Glutamatergic neuron (in vitro differentiated cells): ENCODE measurements at regions not wholly inside any gene's neighbourhood (a gene's known extent, or its start where the extent isn't known, plus 50 kb on each side); places are given as distances from the start of the nearest gene placed in this dataset.

ENCODE experiments used
- DNase-seq: peaks from one replicate; pipeline ENCODE4 v3.0.0; 2022
- H3K27ac Mint-ChIP-seq: one replicate; pipeline ENCODE4 v1.8.0; 2020; ENCODE audit warnings: mild to moderate bottlenecking, mixed read lengths, inconsistent platforms; ENCODE audit not compliant: unreplicated experiment
- H3K27me3 Mint-ChIP-seq: one replicate; pipeline ENCODE4 v1.8.0; 2020; ENCODE audit warnings: mild to moderate bottlenecking, moderate library complexity, mixed read lengths, inconsistent platforms; ENCODE audit not compliant: unreplicated experiment
- H3K36me3 Mint-ChIP-seq: one replicate; pipeline ENCODE4 v1.8.0; 2020; ENCODE audit warnings: mild to moderate bottlenecking, mixed read lengths, inconsistent platforms; ENCODE audit not compliant: unreplicated experiment
- H3K4me1 Mint-ChIP-seq: one replicate; pipeline ENCODE4 v1.8.0; 2020; ENCODE audit warnings: mild to moderate bottlenecking, low read depth, mixed read lengths, inconsistent platforms; ENCODE audit not compliant: unreplicated experiment
- H3K4me3 Mint-ChIP-seq: one replicate; pipeline ENCODE4 v1.8.0; 2020; ENCODE audit warnings: mild to moderate bottlenecking, mixed read lengths, inconsistent platforms; ENCODE audit not compliant: unreplicated experiment
- H3K9me3 Mint-ChIP-seq: one replicate; pipeline ENCODE4 v1.8.0; 2020; ENCODE audit warnings: mild to moderate bottlenecking, moderate library complexity, mixed read lengths, inconsistent platforms; ENCODE audit not compliant: unreplicated experiment
- TF ChIP-seq, protein P1 (sequence below): fragments of 200-600 bp; sonication (generic); IDR thresholded peaks from one replicate; pipeline ENCODE4 v1.5.0; 2021; ENCODE audit not compliant: partially characterized antibody, unreplicated experiment

DNA sequence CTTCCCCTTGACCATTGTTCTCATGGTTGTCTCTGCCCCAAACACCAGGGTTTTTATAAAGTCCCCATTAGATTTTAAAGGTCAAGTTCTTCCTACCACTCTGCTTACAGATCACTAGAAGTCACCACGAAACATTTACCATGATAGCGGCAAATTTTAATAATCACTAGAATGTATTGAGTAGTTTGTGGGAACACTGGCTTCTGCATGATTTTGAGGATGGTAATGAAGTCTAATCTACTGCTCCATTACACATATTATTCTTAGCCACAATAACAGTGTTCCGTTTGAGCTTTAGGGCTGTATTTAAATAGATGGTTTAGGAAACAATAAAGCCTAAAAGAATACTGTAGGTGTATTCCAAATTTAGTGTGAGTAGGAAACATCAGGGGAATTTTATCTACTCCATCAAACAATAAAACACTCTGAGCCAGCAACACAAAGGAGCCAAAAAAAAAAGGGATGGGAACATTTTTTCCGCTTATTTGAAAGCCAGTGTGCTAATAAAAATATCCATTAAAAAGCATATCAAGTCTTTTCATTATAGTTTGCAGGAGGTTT, 49.7 kb downstream of the KLF12 start:
- no peak for DNase-seq
- Mint-ChIP-seq H3K4me1 (peaks cover 17% of the 10 kb centered on the region), H3K27ac (no peak overlapping the region), H3K27me3 (peaks cover 1% of the 10 kb centered on the region), H3K36me3 (no peaks in the 10 kb centered on the region), H3K9me3 (no peaks in the 10 kb centered on the region), H3K4me3 (no peak overlapping the region)
- TF ChIP-seq, protein P1, sequence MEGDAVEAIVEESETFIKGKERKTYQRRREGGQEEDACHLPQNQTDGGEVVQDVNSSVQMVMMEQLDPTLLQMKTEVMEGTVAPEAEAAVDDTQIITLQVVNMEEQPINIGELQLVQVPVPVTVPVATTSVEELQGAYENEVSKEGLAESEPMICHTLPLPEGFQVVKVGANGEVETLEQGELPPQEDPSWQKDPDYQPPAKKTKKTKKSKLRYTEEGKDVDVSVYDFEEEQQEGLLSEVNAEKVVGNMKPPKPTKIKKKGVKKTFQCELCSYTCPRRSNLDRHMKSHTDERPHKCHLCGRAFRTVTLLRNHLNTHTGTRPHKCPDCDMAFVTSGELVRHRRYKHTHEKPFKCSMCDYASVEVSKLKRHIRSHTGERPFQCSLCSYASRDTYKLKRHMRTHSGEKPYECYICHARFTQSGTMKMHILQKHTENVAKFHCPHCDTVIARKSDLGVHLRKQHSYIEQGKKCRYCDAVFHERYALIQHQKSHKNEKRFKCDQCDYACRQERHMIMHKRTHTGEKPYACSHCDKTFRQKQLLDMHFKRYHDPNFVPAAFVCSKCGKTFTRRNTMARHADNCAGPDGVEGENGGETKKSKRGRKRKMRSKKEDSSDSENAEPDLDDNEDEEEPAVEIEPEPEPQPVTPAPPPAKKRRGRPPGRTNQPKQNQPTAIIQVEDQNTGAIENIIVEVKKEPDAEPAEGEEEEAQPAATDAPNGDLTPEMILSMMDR = no peak

DNA sequence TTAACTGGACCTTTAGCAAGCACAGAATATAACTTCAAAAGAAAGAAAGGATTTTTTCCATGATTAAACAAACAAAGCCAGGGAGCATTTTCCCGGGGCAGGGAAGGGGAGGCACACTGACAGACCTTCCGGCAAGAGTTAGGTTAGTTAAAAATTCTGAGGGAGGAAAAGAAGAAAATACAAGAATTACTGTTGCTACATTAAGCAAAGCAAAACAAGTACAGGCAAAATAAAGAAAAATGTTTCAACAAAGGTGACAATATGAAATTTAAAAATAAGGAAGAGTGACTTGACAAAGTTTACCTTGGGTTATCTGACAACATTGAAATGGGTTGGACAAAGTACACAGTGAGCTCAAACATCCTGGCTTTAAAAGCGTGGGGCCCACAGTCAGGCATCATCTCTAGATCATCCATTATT, 51.5 kb downstream of the KLF12 start:
- H3K4me1 Mint-ChIP-seq = peaks cover 14% of the 10 kb centered on the region
- no peaks in the 10 kb centered on the region for H3K36me3 Mint-ChIP-seq
- H3K9me3 Mint-ChIP-seq = peaks cover 2% of the 10 kb centered on the region
- H3K27me3 Mint-ChIP-seq = peaks cover 1% of the 10 kb centered on the region
- no peak overlapping the region for H3K27ac Mint-ChIP-seq
- TF ChIP-seq, protein P1 = no peak
- DNase-seq = no peak
- H3K4me3 Mint-ChIP-seq = no peak overlapping the region

DNA sequence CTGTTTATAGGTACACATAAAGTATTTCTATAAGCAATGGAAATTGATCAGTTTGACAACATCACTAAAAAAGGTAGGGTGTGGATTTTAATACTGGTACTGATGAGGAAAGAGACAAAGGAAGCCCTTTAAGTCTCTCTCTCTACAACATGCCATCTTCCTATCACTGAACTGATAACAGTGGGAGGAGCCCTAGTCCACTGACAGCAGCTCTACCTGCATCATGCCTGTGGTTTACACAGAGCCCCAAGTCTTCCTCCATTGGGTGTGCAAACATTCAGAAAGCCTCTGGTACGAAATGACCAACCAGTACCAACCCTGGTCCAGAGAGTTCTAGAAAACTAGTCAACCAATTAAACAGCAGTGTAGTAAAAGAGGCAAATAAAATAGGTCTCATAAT, 53.4 kb downstream of the KLF12 start:
- H3K27me3 Mint-ChIP-seq = peaks cover 1% of the 10 kb centered on the region
- H3K27ac Mint-ChIP-seq = no peak overlapping the region
- no peaks in the 10 kb centered on the region for H3K36me3 Mint-ChIP-seq
- H3K9me3 Mint-ChIP-seq = peaks cover 2% of the 10 kb centered on the region
- TF ChIP-seq, protein P1 = no peak
- H3K4me1 Mint-ChIP-seq = peaks cover 5% of the 10 kb centered on the region
- no peak for DNase-seq
- no peak overlapping the region for H3K4me3 Mint-ChIP-seq

DNA sequence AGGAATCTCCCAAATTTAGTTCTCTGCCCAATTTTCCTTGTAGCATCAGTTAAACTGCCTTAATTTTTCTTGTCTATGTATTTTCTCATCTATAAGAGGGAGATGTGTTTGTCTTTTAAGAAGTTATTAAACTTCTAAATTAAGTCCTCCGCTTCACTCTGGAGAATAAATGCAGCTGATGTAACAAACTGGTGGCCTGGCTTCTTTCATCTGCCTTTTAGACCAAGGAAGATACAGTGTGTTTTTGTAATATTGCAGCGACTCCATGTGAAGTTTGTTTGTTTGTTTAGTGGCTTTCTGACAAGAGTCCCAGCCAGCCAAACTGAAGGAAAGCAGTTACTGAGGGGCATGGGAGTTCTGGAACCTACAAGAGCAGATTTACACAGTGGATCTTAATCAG, 56.4 kb downstream of the KLF12 start:
- H3K9me3 Mint-ChIP-seq = peaks cover 3% of the 10 kb centered on the region
- peaks cover 19% of the 10 kb centered on the region for H3K4me1 Mint-ChIP-seq
- peaks cover 3% of the 10 kb centered on the region for H3K27me3 Mint-ChIP-seq
- H3K36me3 Mint-ChIP-seq = no peaks in the 10 kb centered on the region
- no peak overlapping the region for H3K4me3 Mint-ChIP-seq
- TF ChIP-seq, protein P1 = no peak
- no peak for DNase-seq
- H3K27ac Mint-ChIP-seq = no peak overlapping the region

DNA sequence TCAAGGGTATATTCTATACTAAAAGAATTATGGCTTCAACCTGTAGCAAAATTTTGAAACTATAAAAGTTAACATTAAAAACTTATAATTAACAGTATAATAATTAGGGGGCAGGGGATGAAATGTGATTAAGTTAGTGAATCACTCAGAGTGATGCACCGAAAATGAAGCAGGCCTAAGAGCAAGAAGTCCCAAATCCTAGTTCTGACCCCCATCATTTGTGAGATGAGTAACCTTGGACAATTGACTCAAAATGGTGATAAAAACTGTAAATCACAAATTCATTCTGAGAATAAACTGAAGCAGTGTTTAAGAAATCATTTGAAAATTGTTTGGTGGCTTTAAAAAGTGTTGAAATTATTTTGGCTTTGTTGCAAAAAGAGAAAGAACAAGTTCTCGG, 56.8 kb downstream of the KLF12 start:
- H3K27ac Mint-ChIP-seq = no peak overlapping the region
- no peak overlapping the region for H3K4me3 Mint-ChIP-seq
- no peak for DNase-seq
- peaks cover 20% of the 10 kb centered on the region for H3K4me1 Mint-ChIP-seq
- peaks cover 3% of the 10 kb centered on the region for H3K27me3 Mint-ChIP-seq
- peaks cover 3% of the 10 kb centered on the region for H3K9me3 Mint-ChIP-seq
- no peaks in the 10 kb centered on the region for H3K36me3 Mint-ChIP-seq
- TF ChIP-seq, protein P1 = no peak
